GM18951 (cell line): ENCODE measurements at regions not wholly inside any gene's neighbourhood (a gene's known extent, or its start where the extent isn't known, plus 50 kb on each side); places are given as distances from the start of the nearest gene placed in this dataset.
"Not testable (repeated sequence)": the region's sequence is repeated elsewhere in the genome, so short reads cannot be mapped to it uniquely, and the experiment has no call there.

Experiments
- POLR2A ChIP-seq: IDR thresholded peaks from 4 replicates; pipeline ENCODE4 v1.6.1; 2011; ENCODE audit warnings: mild to moderate bottlenecking; ENCODE audit not compliant: insufficient read length, insufficient read depth; ENCODE audit errors: extremely low read depth
- in situ Hi-C: fragments of 300-500 bp; cut with MboI; formaldehyde crosslinking; loops from one replicate; pipeline ENCODE4 v1.12.0; 2022; ENCODE audit warnings: low sequenced_read_pairs, mixed read lengths, inconsistent platforms; ENCODE audit not compliant: unreplicated experiment

DNA sequence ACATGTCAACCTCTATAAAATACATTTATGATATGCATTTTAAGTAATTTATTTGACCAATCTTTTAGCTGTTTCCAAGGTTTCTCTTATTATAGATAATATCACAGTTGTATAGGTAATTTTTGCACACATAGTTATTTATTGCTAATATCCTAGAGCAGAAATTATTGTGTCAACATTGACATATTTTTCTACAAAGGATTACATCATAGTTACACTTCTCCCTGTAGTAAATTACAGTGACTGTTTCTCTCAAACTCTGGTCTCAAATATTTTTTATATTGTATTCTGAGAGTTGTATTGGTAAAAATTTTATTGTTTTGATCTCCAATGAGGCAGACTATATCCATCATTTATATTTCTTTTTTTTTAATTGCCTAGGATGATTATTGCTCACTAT, 714.4 kb upstream of the CDH6 start:
- no peak for TF ChIP-seq POLR2A
- in situ Hi-C loops = no loop called here

DNA sequence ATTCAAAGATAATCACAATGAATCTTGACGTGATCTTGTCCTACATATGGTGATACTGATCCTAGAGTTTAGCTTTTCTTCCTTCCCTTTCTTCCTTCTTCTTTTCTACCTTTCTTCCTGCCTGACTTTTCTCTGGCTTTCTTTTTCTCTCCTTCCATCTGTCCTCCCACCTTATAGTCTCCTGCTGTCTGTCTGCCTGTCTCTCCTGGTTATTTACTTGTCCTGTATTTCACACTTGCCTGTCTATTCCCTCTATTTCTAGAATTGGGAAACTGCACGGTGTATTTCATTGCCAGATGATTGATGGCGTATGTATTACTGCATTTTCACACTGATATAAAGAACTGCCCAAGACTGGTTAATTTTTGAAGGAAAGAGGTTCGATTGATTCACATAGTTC, 718.1 kb upstream of the CDH6 start:
- no peak for TF ChIP-seq POLR2A
- in situ Hi-C loops = no loop called here

DNA sequence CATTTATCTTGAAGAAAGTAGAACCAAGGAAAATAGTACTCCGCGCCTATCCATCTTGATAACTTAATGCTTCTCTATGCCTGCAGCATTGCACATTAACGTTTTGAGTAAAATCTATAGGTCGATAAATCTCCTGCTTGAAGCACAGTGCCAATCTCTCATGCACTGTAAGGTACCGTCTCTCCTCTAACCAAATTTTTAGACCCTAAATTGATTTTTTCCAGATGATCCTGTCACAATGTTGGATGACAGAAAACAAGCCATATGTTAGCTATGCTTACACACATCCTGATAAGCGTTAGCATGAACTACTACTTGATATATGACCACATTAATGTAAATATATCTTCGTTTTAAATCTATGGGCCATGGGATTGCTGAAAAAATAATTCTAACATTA, 723.8 kb upstream of the CDH6 start:
- in situ Hi-C loops = no loop called here
- TF ChIP-seq POLR2A = no peak

- in situ Hi-C loops = no loop called here
- no peak for TF ChIP-seq POLR2A
These were observed 734.8 kb upstream of the CDH6 start for GRCh38 chr5:30458681-30459080.

GRCh38 chr5:30455484-30455883, 738.0 kb upstream of the CDH6 start:
- in situ Hi-C loops = not testable (repeated sequence)

- in situ Hi-C loops = no loop called here
These were observed 740.3 kb upstream of the CDH6 start for GRCh38 chr5:30453168-30453567.

GRCh38 chr5:30450153-30450552, 743.3 kb upstream of the CDH6 start:
- no peak for TF ChIP-seq POLR2A
- in situ Hi-C loops = no loop called here

More at GRCh38 chr5:30453168-30453567, 740.3 kb upstream of the CDH6 start:
- TF ChIP-seq POLR2A = no peak

- in situ Hi-C loops = no loop called here
- TF ChIP-seq POLR2A = no peak
These were observed 746.1 kb upstream of the CDH6 start for GRCh38 chr5:30447431-30447830.

- no peak for TF ChIP-seq POLR2A
- in situ Hi-C loops = no loop called here
These were observed 747.0 kb upstream of the CDH6 start for GRCh38 chr5:30446456-30446855.

GRCh38 chr5:30438785-30439184, 754.7 kb upstream of the CDH6 start:
- in situ Hi-C loops = no loop called here
- TF ChIP-seq POLR2A = no peak

- in situ Hi-C loops = no loop called here
- TF ChIP-seq POLR2A = no peak
These were observed 756.8 kb upstream of the CDH6 start for GRCh38 chr5:30436691-30437090.

- in situ Hi-C loops = not testable (repeated sequence)
These were observed 764.5 kb upstream of the CDH6 start for GRCh38 chr5:30428866-30429407.

DNA sequence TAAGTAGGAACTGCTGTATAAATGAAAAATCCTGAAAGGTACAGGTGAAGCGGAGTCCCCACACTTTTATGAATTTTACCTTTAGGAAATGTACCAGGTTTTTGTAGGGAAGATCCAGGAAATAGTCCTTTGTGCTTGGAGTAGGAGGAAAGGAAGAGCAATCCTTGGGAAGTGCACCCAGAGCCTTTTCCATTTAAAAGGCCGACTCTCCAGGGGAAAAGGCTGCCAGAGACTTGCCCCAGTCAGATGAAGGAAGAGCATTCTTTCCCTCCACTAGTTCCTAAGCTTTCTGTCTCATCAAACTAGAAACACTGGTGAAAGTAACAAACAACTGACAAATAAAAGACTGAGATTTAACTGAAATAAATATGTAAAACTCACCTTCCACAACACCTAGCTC, 779.4 kb upstream of the CDH6 start:
- no peak for TF ChIP-seq POLR2A
- in situ Hi-C loops = no loop called here

DNA sequence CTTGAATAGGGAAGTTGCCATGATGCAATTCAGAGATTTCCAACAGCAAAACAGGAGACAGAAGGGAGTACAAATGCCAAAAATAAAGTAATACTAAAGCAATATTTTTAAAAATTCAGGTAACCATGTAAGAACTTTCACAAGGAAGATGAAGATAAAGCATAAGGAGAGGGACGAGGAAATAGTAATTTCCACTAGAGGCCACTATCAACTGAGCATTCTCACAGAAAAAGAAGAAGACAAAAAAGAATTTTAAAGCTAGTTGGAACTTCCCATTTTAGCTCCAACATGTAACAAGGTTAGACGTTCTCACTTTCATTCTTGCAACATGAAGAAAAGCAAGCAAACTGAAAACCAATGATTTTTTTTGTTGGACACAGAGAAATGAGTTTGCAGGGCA, 779.9 kb upstream of the CDH6 start:
- in situ Hi-C loops = no loop called here
- TF ChIP-seq POLR2A = no peak

GRCh38 chr5:30405821-30406220, 787.7 kb upstream of the CDH6 start:
- no peak for TF ChIP-seq POLR2A
- in situ Hi-C loops = no loop called here
